ENCODE measurements at regions not wholly inside any gene's neighbourhood (a gene's known extent, or its start where the extent isn't known, plus 50 kb on each side); places are given as distances from the start of the nearest gene placed in this dataset.

DNA sequence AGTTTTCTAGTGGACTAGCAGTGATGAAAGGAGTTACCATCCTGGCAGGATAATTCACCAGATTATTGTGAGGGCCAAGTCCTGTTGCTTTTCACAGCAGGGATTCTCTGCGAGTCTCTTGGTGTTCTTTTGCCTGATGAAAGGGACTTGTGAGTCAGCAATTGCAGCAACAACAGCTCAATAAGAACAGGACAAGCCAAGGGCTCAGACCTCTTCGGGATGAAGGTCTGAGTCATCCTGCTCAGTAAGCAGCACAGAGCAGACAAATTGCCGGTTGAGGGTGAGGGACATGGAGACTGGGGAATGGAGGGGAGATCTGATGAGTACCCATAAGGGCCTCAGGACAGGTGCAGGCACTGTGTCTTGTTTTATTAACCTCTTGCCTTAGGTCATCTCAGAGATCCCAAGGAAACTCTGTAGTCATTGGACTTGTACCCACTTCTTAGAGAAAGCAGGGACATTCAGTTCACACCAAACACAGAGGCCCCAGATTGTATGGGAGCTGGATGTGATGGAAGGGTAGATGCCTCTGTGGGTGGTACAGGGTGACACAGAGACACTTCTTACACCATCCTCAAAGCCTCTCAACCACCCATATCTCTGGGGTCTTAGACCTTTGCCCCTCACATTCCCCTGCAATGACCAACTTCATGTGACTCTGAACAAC is 173.8 kb upstream of the TLE3 start:
- no peaks in the 10 kb centered on the region for H3K27me3 ChIP-seq (ENCODE audit: low read depth)
- H3K9me3 ChIP-seq, result no peaks in the 10 kb centered on the region
- H3K4me3 ChIP-seq, result no peak overlapping the region
- no peaks in the 10 kb centered on the region for H3K36me3 ChIP-seq
- H3K4me1 ChIP-seq, result peaks cover 40% of the 10 kb centered on the region
- peak; percentile 54 to 57 for ATAC-seq
- TF ChIP-seq, protein P1, sequence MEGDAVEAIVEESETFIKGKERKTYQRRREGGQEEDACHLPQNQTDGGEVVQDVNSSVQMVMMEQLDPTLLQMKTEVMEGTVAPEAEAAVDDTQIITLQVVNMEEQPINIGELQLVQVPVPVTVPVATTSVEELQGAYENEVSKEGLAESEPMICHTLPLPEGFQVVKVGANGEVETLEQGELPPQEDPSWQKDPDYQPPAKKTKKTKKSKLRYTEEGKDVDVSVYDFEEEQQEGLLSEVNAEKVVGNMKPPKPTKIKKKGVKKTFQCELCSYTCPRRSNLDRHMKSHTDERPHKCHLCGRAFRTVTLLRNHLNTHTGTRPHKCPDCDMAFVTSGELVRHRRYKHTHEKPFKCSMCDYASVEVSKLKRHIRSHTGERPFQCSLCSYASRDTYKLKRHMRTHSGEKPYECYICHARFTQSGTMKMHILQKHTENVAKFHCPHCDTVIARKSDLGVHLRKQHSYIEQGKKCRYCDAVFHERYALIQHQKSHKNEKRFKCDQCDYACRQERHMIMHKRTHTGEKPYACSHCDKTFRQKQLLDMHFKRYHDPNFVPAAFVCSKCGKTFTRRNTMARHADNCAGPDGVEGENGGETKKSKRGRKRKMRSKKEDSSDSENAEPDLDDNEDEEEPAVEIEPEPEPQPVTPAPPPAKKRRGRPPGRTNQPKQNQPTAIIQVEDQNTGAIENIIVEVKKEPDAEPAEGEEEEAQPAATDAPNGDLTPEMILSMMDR (IDR thresholded peaks at IDR 0.05), result no peak
- peak overlapping the region; percentile 32 for H3K27ac ChIP-seq
- intact Hi-C loops (cut with DNase I), result no loop called here
- DNase-seq, result no peak

DNA sequence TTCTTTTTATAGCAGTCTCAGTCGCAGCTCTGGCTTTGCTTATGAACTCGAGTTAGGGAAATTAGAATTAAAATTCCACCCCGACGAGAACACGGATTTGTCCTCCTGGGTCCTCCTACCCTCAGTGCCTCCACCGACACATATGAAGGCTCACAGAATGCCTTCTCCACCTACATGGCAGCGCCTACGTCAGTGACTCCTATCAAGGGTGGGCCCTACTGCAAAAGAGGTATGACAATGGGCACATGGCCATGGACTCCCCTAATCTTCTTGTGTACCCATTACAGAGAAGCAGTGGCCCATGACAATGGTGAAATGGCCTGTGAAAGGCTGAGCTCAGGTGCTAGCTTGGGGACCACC is 173.0 kb upstream of the TLE3 start:
- TF ChIP-seq, protein P1 (IDR thresholded peaks at IDR 0.05), result no peak
- peaks cover 48% of the 10 kb centered on the region for H3K4me1 ChIP-seq
- no peak overlapping the region for H3K4me3 ChIP-seq
- peak overlapping the region; percentile 32 for H3K27ac ChIP-seq
- ATAC-seq (no peak), DNase-seq (no peak)
- no peaks in the 10 kb centered on the region for H3K27me3 ChIP-seq (ENCODE audit: low read depth)
- intact Hi-C loops (cut with DNase I), result no loop called here
- H3K36me3 ChIP-seq, result no peaks in the 10 kb centered on the region
- H3K9me3 ChIP-seq, result no peaks in the 10 kb centered on the region

DNA sequence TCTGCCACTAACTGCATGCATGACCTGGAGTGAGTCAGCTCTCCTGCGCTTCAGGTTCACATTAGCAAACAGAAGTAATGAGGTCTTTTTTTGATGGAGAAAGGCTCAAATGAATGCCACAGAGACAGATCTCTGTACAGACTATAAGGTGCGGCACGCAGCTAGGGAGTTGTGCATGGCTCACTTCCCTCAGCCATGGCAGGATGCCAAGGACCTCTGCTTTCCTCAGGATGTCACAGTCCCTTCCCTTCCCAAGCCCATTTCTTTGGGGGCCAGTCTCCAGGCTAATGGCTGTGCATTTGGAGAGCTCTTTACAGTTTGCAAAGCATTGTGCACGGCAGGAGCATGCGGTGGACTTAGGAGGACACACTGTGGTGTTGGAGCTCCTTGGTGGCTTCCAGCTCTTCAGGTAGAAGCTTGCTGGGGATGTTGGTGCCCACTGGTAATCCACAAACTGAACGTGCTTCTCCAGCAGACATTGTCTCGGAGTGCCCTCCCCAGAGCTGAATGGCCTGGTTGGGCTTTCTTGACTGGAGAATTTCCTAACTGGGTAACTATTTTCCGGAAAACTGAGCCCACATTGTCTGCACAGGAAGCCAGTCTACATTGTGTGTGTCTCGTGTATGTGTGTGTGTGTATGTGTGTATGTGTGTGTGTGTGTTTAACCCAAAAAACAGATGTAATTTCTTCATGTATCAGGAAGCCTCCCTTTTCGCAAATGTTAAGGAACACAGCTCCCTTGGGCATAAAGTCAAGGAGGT is 172.5 kb upstream of the TLE3 start:
- H3K9me3 ChIP-seq, result no peaks in the 10 kb centered on the region
- peaks cover 54% of the 10 kb centered on the region for H3K4me1 ChIP-seq
- intact Hi-C loops (cut with DNase I), result no loop called here
- DNase-seq (no peak), ATAC-seq (peak in 1 of 2 donors; percentile 24)
- no peaks in the 10 kb centered on the region for H3K27me3 ChIP-seq (ENCODE audit: low read depth)
- peak overlapping the region; percentile 32 for H3K27ac ChIP-seq
- no peak overlapping the region for H3K4me3 ChIP-seq
- no peaks in the 10 kb centered on the region for H3K36me3 ChIP-seq
- TF ChIP-seq, protein P1 (IDR thresholded peaks at IDR 0.05), result no peak

DNA sequence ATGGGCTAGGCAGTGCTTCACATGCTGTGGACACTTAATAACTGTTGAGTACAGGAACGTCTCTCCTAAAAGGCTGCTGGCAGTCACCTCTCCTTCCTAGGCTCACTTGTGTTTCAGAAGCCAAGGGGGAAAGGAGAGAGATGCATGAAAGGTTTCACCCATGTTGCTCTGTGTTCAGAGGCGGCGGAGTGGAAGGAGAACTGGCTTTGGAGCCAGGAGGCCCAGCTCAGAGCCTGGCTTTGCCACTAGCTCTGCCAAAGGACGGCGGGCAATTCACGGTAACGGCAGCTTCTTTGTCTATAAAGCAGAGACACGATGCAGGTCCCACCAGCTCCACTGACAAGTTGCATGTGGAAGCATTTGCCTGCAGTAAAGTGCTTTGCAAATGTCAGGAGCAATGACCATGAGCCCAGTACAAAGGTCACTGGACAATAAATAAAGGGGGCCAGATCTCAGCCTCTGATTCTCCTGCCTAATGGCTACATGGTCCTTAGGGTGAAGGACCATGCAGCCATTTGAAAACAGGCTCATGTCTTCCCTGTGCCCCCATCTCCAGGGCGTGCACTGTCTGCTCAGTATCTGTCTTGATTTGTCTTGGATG is 171.7 kb upstream of the TLE3 start:
- intact Hi-C loops (cut with DNase I), result no loop called here
- no peak for ATAC-seq
- peaks cover 61% of the 10 kb centered on the region for H3K4me1 ChIP-seq
- H3K36me3 ChIP-seq, result no peaks in the 10 kb centered on the region
- DNase-seq, result no peak
- H3K27ac ChIP-seq, result no peak overlapping the region
- H3K27me3 ChIP-seq (ENCODE audit: low read depth), result no peaks in the 10 kb centered on the region
- TF ChIP-seq, protein P1 (IDR thresholded peaks at IDR 0.05), result no peak
- no peak overlapping the region for H3K4me3 ChIP-seq
- H3K9me3 ChIP-seq, result no peaks in the 10 kb centered on the region

- Histone ChIP-seq H3K9me3 (no peaks in the 10 kb centered on the region), H3K27me3 (ENCODE audit: low read depth) (no peaks in the 10 kb centered on the region), H3K27ac (no peak overlapping the region), H3K36me3 (no peaks in the 10 kb centered on the region), H3K4me3 (no peak overlapping the region), H3K4me1 (peaks cover 68% of the 10 kb centered on the region)
- intact Hi-C loops (cut with DNase I), result no loop called here
- TF ChIP-seq, protein P1 (IDR thresholded peaks at IDR 0.05), result no peak
- no peak for ATAC-seq
- no peak for DNase-seq
Measured at GRCh38 chr15:70268698-70269251, 171.1 kb upstream of the TLE3 start.

Measured in lower lobe of right lung (tissue), 2 donors.